SK-N-SH (cell line): ENCODE measurements at regions not wholly inside any gene's neighbourhood (a gene's known extent, or its start where the extent isn't known, plus 50 kb on each side); places are given as distances from the start of the nearest gene placed in this dataset.

Source experiments
- CTCF ChIA-PET: fragments of 300-600, 350-600 bp; formaldehyde crosslinking; extraction: SDS; loops from one replicate; lab custom pipeline; 2021; lab: Yijun Ruan, JAX
- POLR2A ChIA-PET: fragments of 350-600 bp; sonication (Branson Sonifier 250); formaldehyde crosslinking; extraction: SDS; loops from one replicate; lab custom pipeline; 2020; ENCODE audit warnings: antibody characterized with exemption, inconsistent platforms; lab: Yijun Ruan, JAX
- DNase-seq: peaks from one replicate; pipeline ENCODE4 v3.0.0; 2012
- H2AFZ ChIP-seq: fragments of 200-600 bp; sonication (generic); 2 replicates; pipeline ENCODE4 v1.8.1; 2016; ENCODE audit warnings: antibody characterized with exemption, mild to moderate bottlenecking, low read depth
- H3F3A ChIP-seq: fragments of 200-600 bp; sonication (generic); replicated peaks from 2 replicates; pipeline ENCODE3; 2016; ENCODE audit warnings: antibody characterized with exemption, mild to moderate bottlenecking; ENCODE audit not compliant: insufficient read depth
- H3K27ac ChIP-seq, 2 experiments: fragments of 200-500 bp in 1 of 2; fragments of 200-600 bp in 1 of 2; sonication (Bioruptor generic) in 1 of 2; sonication (generic), shearing (Covaris generic) in 1 of 2; 2 replicates each; pipeline versions ENCODE4 v1.5.1 to v1.6.1; 2014 to 2016; ENCODE audit warnings: low read depth in 2 of 2, inconsistent platforms in 1 of 2, low read length in 1 of 2, mild to moderate bottlenecking in 1 of 2, mixed read lengths in 1 of 2
- H3K27me3 ChIP-seq: fragments of 200-600 bp; sonication (generic), shearing (Covaris generic); 2 replicates; pipeline ENCODE4 v1.6.1; 2016; ENCODE audit warnings: mixed run types; ENCODE audit not compliant: insufficient read depth
- H3K36me3 ChIP-seq, 2 experiments: fragments of 200-500 bp in 1 of 2; fragments of 200-600 bp in 1 of 2; sonication (Bioruptor generic) in 1 of 2; sonication (generic) in 1 of 2; replicated peaks in 1 of 2; 2 replicates each; pipeline versions ENCODE3 to v1.5.1; 2014 to 2016; ENCODE audit warnings: low read length in 1 of 2, mild to moderate bottlenecking in 1 of 2; ENCODE audit not compliant: insufficient read depth in 2 of 2, control insufficient read depth in 1 of 2
- H3K4me1 ChIP-seq, 2 experiments: fragments of 200-500 bp in 1 of 2; fragments of 200-600 bp in 1 of 2; sonication (Bioruptor generic) in 1 of 2; sonication (generic), shearing (Covaris generic) in 1 of 2; 2 replicates each; pipeline versions ENCODE4 v1.5.1 to v1.6.1; 2014 to 2016; ENCODE audit warnings: low read depth in 1 of 2, low read length in 1 of 2, mixed run types in 1 of 2; ENCODE audit not compliant: insufficient read depth in 2 of 2, control insufficient read depth in 1 of 2
- H3K4me2 ChIP-seq: fragments of 200-600 bp; sonication (generic), shearing (Covaris generic); 2 replicates; pipeline ENCODE4 v1.6.1; 2017; ENCODE audit warnings: mixed run types
- H3K4me3 ChIP-seq, 2 experiments: fragments of 200-500 bp in 1 of 2; fragments of 200-600 bp in 1 of 2; sonication (Bioruptor generic) in 1 of 2; sonication (generic), shearing (Covaris generic) in 1 of 2; 2 replicates each; pipeline versions ENCODE4 v1.5.1 to v1.8.1; 2014 to 2016; ENCODE audit warnings: low read depth in 2 of 2, inconsistent platforms in 1 of 2, low read length in 1 of 2, mild to moderate bottlenecking in 1 of 2, mixed read lengths in 1 of 2, moderate library complexity in 1 of 2
- H3K79me2 ChIP-seq: fragments of 200-600 bp; sonication (generic); 2 replicates; pipeline ENCODE4 v1.8.1; 2017; ENCODE audit warnings: mild to moderate bottlenecking; ENCODE audit not compliant: insufficient read depth
- H3K9ac ChIP-seq: fragments of 200-600 bp; sonication (generic); 2 replicates; pipeline ENCODE4 v1.6.1; 2017; ENCODE audit warnings: mixed run types
- H3K9me2 ChIP-seq: fragments of 200-600 bp; sonication (generic); 2 replicates; pipeline ENCODE4 v1.6.1; 2017; ENCODE audit warnings: mixed run types
- H3K9me3 ChIP-seq: fragments of 200-600 bp; sonication (generic); 2 replicates; pipeline ENCODE4 v1.6.1; 2017; ENCODE audit warnings: mixed run types, mild to moderate bottlenecking, moderate library complexity
- H4K20me1 ChIP-seq: fragments of 200-600 bp; sonication (generic); 2 replicates; pipeline ENCODE4 v1.6.1; 2017; ENCODE audit warnings: mild to moderate bottlenecking, mixed run types; ENCODE audit not compliant: insufficient read depth
- CTCF ChIP-seq: fragments of 200-600 bp; sonication (generic); IDR thresholded peaks from 2 replicates; pipeline ENCODE4 v1.6.1; 2017; ENCODE audit warnings: antibody characterized with exemption, mild to moderate bottlenecking, moderate library complexity
- EP300 ChIP-seq, 2 experiments: IDR thresholded peaks; 2 replicates each; pipeline versions ENCODE4 v1.4.0 to v1.6.1; 2012; ENCODE audit warnings: borderline replicate concordance in 1 of 2, low read depth in 1 of 2, low read length in 1 of 2
- EZH2phosphoT487 ChIP-seq: fragments of 200-600 bp; sonication (generic); IDR thresholded peaks from 2 replicates; pipeline ENCODE4 v1.6.1; 2017; ENCODE audit warnings: low read depth, mixed run types, mild to moderate bottlenecking, antibody characterized with exemption, moderate library complexity, borderline replicate concordance
- FOSL2 ChIP-seq: IDR thresholded peaks from 2 replicates; pipeline ENCODE4 v1.4.0; 2012; ENCODE audit warnings: low read depth, mild to moderate bottlenecking, moderate library complexity, borderline replicate concordance
- FOXJ3 ChIP-seq: sonication (generic); formaldehyde crosslinking; IDR thresholded peaks from 2 replicates; pipeline ENCODE4 v1.5.1; 2020; ENCODE audit warnings: mild to moderate bottlenecking, missing genetic modification reagents
- GATA2 ChIP-seq: sonication (generic); formaldehyde crosslinking; IDR thresholded peaks from 2 replicates; pipeline ENCODE4 v1.5.0; 2020; ENCODE audit warnings: mild to moderate bottlenecking, missing genetic modification reagents
- IRF3 ChIP-seq: fragments of 150-350 bp; IDR thresholded peaks from 2 replicates; pipeline ENCODE4 v1.6.1; 2016; ENCODE audit warnings: mild to moderate bottlenecking, low read depth, low read length
- MAX ChIP-seq: IDR thresholded peaks from 2 replicates; pipeline ENCODE4 v1.4.0; 2012; ENCODE audit warnings: low read depth
- MEF2A ChIP-seq: IDR thresholded peaks from 2 replicates; pipeline ENCODE4 v1.4.0; 2012; ENCODE audit warnings: low read depth, borderline replicate concordance
- NRF1 ChIP-seq: IDR thresholded peaks from 2 replicates; pipeline ENCODE4 v1.6.1; 2012; ENCODE audit warnings: low read depth, mild to moderate bottlenecking, low read length
- PBX3 ChIP-seq: IDR thresholded peaks from 2 replicates; pipeline ENCODE4; 2012
- REST ChIP-seq: IDR thresholded peaks from 2 replicates; pipeline ENCODE4 v1.6.1; 2012; ENCODE audit warnings: mild to moderate bottlenecking, low read depth, low read length, moderate library complexity
- RXRA ChIP-seq: IDR thresholded peaks from 2 replicates; pipeline ENCODE4 v1.4.0; 2012; ENCODE audit warnings: low read depth, mild to moderate bottlenecking, borderline replicate concordance
- SIN3A ChIP-seq: IDR thresholded peaks from 2 replicates; pipeline ENCODE4 v1.6.1; 2012; ENCODE audit warnings: low read depth, mild to moderate bottlenecking, low read length, moderate library complexity, borderline replicate concordance
- TAF1 ChIP-seq: IDR thresholded peaks from 2 replicates; pipeline ENCODE4 v1.6.1; 2012; ENCODE audit warnings: low read depth, mild to moderate bottlenecking, low read length, moderate library complexity, borderline replicate concordance
- TCF12 ChIP-seq: IDR thresholded peaks from 2 replicates; pipeline ENCODE4 v1.4.0; 2012
- TEAD4 ChIP-seq: IDR thresholded peaks from 2 replicates; pipeline ENCODE4 v1.4.0; 2012; ENCODE audit warnings: mild to moderate bottlenecking, borderline replicate concordance; ENCODE audit not compliant: insufficient read depth
- USF1 ChIP-seq: IDR thresholded peaks from 2 replicates; pipeline ENCODE4 v1.4.0; 2012; ENCODE audit warnings: low read depth, borderline replicate concordance
- WGBS: methylation state at CpG from one replicate; pipeline ENCODE4 v1.1.6; 2017; ENCODE audit warnings: low lambda C conversion rate; 5-methylcytosine and 5-hydroxymethylcytosine counted together

GRCh38 chr15:66863390-66864085 lies 161.5 kb downstream of the SMAD6 start:
- WGBS = 90% methylated on average over 2 of the region's 2 CpGs
- Histone ChIP-seq H3K4me3 (no peak overlapping the region), H3K9me3 (no peaks in the 10 kb centered on the region), H3K9me2 (no peaks in the 10 kb centered on the region), H3K79me2 (no peaks in the 10 kb centered on the region), H2AFZ (no peak overlapping the region), H3F3A (peaks cover 11% of the 10 kb centered on the region), H3K9ac (no peak overlapping the region), H3K27ac (no peak overlapping the region), H3K36me3 (peaks cover 0 to 6% of the 10 kb centered on the region in 2 experiments), H3K4me2 (no peak overlapping the region), H4K20me1 (no peaks in the 10 kb centered on the region), H3K4me1 (peaks cover 0 to 12% of the 10 kb centered on the region in 2 experiments; a peak in 3 of 4 replicates), H3K27me3 (no peaks in the 10 kb centered on the region)
- no peak for TF ChIP-seq MEF2A
- TF ChIP-seq CTCF = no peak
- TF ChIP-seq FOSL2 = no peak
- TF ChIP-seq MAX = no peak
- TF ChIP-seq TEAD4 = no peak
- TF ChIP-seq TAF1 = no peak
- no peak for TF ChIP-seq REST
- no peak for TF ChIP-seq GATA2 (CRISPR knock-in tag)
- no peak for TF ChIP-seq SIN3A
- no peak for TF ChIP-seq EZH2phosphoT487
- no peak for TF ChIP-seq RXRA
- TF ChIP-seq USF1 = no peak
- TF ChIP-seq FOXJ3 = no peak
- no peak for TF ChIP-seq IRF3
- no peak for TF ChIP-seq PBX3
- no peak for TF ChIP-seq EP300 (IDR thresholded peaks at IDR 0.05; ENCODE audit: borderline replicate concordance in 1 of 2, low read depth in 1 of 2, low read length in 1 of 2)
- TF ChIP-seq TCF12 = no peak
- TF ChIP-seq NRF1 = no peak
- POLR2A ChIA-PET = no interaction called here
- no peak for DNase-seq
- CTCF ChIA-PET = interaction anchor here (0.6 to 2.1 kb wide), 21 partner anchors 9 to 270 kb away, joined by 3 to 13 read pairs (median 5); no protein-coding TSS in a partner anchor
